Heart right ventricle (tissue), 16 donors: ENCODE measurements at regions not wholly inside any gene's neighbourhood (a gene's known extent, or its start where the extent isn't known, plus 50 kb on each side); places are given as distances from the start of the nearest gene placed in this dataset.
A peak's percentile ranks its signal among the peaks of the same experiment; 100 is the strongest.

Experiments used
- ATAC-seq, 8 donors: fragments of 200-7000 bp; cut with Tn5 transposase; one replicate each; pipeline ENCODE4 v1.9.1; 2020; ENCODE audit warnings: mild to moderate bottlenecking in 8 of 8, moderate library complexity in 8 of 8, moderate number of reproducible peaks in 1 of 8
- DNase-seq, 2 donors: peaks; one replicate each; pipeline ENCODE4 v3.0.0-alpha.2; 2020
- H3K27ac ChIP-seq, 10 donors: fragments of 200-600 bp; sonication (generic) in 2 of 10; one replicate each; pipeline versions ENCODE4 v1.5.0 to v1.8.0; 2020 to 2022; ENCODE audit warnings: mild to moderate bottlenecking in 3 of 10
- H3K27me3 ChIP-seq, 7 donors: fragments of 200-600 bp; one replicate each; pipeline ENCODE4 v1.8.0; 2021 to 2022; ENCODE audit warnings: mild to moderate bottlenecking in 2 of 7
- H3K36me3 ChIP-seq, 9 donors: fragments of 200-600 bp; sonication (generic) in 1 of 9; one replicate each; pipeline versions ENCODE4 v1.5.0 to v1.8.0; 2020 to 2022; ENCODE audit warnings: mild to moderate bottlenecking in 2 of 9
- H3K4me1 ChIP-seq, 9 donors: fragments of 200-600 bp; sonication (generic) in 1 of 9; one replicate each; pipeline versions ENCODE4 v1.5.0 to v1.8.0; 2020 to 2022; ENCODE audit warnings: mild to moderate bottlenecking in 4 of 9
- H3K4me3 ChIP-seq, 10 donors: fragments of 200-600 bp; sonication (generic) in 2 of 10; one replicate each; pipeline versions ENCODE4 v1.5.0 to v1.8.0; 2020 to 2022; ENCODE audit warnings: mild to moderate bottlenecking in 7 of 10, moderate library complexity in 2 of 10
- H3K9me3 ChIP-seq, 11 donors: fragments of 200-600 bp in 10 of 11; sonication (generic) in 2 of 11; one replicate each; pipeline versions ENCODE4 v1.5.0 to v1.8.0; 2013 to 2022; ENCODE audit warnings: mild to moderate bottlenecking in 2 of 11, control low read depth in 1 of 11, moderate library complexity in 1 of 11
- WGBS, 2 donors: extraction: QIAGEN DNeasy Blood & Tissue Kit; methylation state at CpG; one replicate each; pipeline ENCODE4 v1.1.7; 2013; ENCODE audit warnings: inconsistent platforms in 1 of 2; 5-methylcytosine and 5-hydroxymethylcytosine counted together
- intact Hi-C, 10 donors: fragments of 100-400 bp; cut with DNase I; formaldehyde crosslinking; loops; one replicate each; pipeline versions ENCODE4 v1.11.1 to v1.14.2; 2022
- TF ChIP-seq, protein P1 (sequence below), 9 donors: fragments of 200-600 bp; sonication (generic) in 2 of 9; IDR thresholded peaks; one replicate each; pipeline versions ENCODE4 v1.5.0 to v1.8.0; 2021 to 2022; ENCODE audit warnings: antibody characterized with exemption in 9 of 9, mild to moderate bottlenecking in 5 of 9, moderate library complexity in 1 of 9
- donor health status: Arrhythmogenic right ventricular cardiomyopathy.
- donor health status: ischemic (EF 13 %, LVEDD 7.1; RV severe dilation, severe dysfunction).
- donor health status: healthy with polysubstance abuse.
- donor health status: DM: no; HTN: yes; CAD: no.
- donor health status: DM: no; HTN: no; CAD: no.
- donor health status: ischemic (EF 25% LVEDD 6.9; RV normal size, moderate dysfunction).
- donor health status: ischemic (EF 25% LVEDD 5.7; RV mildly dilated, moderate dysfunction).
- donor health status: healthy.
- donor health status: DM: yes; HTN: yes; CAD: no.
- donor health status: Ischemic cardiomyopathy.
- donor health status: ischemic (EF 35%, LVEDD 5.7; RV mildly dilated, moderate dysfunction).
- donor health status: nonischemic (EF 11% LVEDD 7.7; RV severe dilation, severe dysfunction).
- donor health status: DM: yes; HTN: yes; CAD: no.
- donor health status: PGD.
- donor health status: ischemic (EF 29% LVEDD 5.4; RV normal size, mild dysfunction).
- donor health status: nonischemic (EF 23%, LVEDD 6.1; RV moderate dilation, normal function).

DNA sequence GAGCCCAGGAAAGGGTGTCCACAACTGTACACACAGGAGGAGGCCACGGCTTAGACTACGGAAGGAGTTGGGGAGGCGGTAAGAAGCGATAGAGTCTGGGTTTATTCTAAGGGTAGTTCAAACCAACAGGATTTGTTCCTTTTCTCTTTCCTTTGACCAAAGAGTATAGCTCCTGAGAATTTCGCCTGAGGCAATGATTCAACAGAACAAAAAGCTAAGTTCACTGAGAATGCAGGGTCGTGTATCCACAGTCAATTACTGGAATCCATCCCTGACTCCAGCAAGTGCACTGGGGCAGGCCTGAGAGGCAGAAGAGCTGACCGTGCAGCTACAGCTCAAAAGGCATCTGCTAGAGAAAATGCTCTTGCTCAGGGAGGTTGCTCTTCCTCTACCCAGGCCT is 140.9 kb downstream of the TFCP2L1 start:
- H3K4me1 ChIP-seq: peaks cover 0 to 12% (median 4%) of the 10 kb centered on the region in 9 donors
- intact Hi-C loops: no loop called here
- H3K27me3 ChIP-seq: no peaks in the 10 kb centered on the region
- no peak for ATAC-seq
- H3K9me3 ChIP-seq: peaks cover 0 to 15% (median 0%) of the 10 kb centered on the region in 11 donors
- no peak for DNase-seq
- no peak overlapping the region for H3K4me3 ChIP-seq
- no peak overlapping the region for H3K27ac ChIP-seq
- TF ChIP-seq, protein P1, sequence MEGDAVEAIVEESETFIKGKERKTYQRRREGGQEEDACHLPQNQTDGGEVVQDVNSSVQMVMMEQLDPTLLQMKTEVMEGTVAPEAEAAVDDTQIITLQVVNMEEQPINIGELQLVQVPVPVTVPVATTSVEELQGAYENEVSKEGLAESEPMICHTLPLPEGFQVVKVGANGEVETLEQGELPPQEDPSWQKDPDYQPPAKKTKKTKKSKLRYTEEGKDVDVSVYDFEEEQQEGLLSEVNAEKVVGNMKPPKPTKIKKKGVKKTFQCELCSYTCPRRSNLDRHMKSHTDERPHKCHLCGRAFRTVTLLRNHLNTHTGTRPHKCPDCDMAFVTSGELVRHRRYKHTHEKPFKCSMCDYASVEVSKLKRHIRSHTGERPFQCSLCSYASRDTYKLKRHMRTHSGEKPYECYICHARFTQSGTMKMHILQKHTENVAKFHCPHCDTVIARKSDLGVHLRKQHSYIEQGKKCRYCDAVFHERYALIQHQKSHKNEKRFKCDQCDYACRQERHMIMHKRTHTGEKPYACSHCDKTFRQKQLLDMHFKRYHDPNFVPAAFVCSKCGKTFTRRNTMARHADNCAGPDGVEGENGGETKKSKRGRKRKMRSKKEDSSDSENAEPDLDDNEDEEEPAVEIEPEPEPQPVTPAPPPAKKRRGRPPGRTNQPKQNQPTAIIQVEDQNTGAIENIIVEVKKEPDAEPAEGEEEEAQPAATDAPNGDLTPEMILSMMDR (IDR thresholded peaks at IDR 0.05): no peak
- WGBS, 2 donors: 85 to 91% methylated on average over 7 of the region's 7 CpGs
- H3K36me3 ChIP-seq: no peaks in the 10 kb centered on the region

DNA sequence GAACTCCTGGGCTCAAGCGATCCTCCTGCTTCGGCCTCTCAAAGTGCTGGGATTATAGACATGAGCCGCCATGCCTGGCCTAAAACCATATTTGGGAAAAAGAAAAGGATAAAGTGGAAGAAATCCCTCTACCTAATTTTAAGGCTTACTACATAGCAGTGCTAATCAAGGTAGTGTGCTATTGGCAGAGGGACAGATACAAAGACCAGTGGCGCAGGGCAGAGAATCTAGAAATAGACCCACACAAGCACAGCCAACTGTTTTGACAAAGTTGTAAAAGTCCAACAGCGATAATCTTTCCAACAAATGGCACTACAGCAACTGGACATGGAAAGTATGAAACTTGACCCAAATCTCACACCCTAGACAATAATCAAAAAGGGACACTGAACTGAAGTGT is 138.4 kb downstream of the TFCP2L1 start:
- Histone ChIP-seq H3K36me3 (no peaks in the 10 kb centered on the region), H3K4me1 (peaks cover 0 to 23% (median 6%) of the 10 kb centered on the region in 9 donors), H3K27me3 (no peaks in the 10 kb centered on the region), H3K4me3 (no peak overlapping the region), H3K27ac (peak overlapping the region in 2 of 10 donors; percentile 16 to 31), H3K9me3 (peaks cover 0 to 7% (median 0%) of the 10 kb centered on the region in 11 donors)
- TF ChIP-seq, protein P1 (IDR thresholded peaks at IDR 0.05): no peak
- 72 to 82% methylated on average over 5 of the region's 5 CpGs for WGBS, 2 donors
- intact Hi-C loops: no loop called here
- ATAC-seq (peak in 6 of 8 donors; percentile 52 to 86 (median 72)), DNase-seq (no peak)

DNA sequence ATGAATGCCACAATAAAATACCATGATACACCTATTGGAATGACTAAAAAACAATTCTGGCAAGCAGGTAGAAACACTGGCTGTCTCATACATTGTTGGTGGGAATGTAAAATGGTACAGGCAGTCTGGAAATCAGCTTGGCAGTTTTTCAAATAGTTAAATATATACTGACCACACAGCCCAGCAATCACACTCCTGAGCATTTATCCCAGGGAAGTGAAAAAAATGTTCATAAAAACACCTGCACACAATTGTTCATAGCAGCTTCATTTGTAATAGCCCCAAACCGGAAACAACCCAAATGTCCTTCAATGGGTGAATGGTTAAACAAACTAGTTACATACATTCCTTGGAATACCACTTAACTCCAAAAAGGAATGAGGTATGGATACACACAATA is 137.2 kb downstream of the TFCP2L1 start:
- H3K4me1 ChIP-seq: peaks cover 0 to 23% (median 6%) of the 10 kb centered on the region in 9 donors
- no peak for DNase-seq
- peaks cover 0 to 7% (median 0%) of the 10 kb centered on the region in 11 donors for H3K9me3 ChIP-seq
- H3K4me3 ChIP-seq: no peak overlapping the region
- intact Hi-C loops: no loop called here
- no peak for ATAC-seq
- H3K27ac ChIP-seq: no peak overlapping the region
- H3K27me3 ChIP-seq: no peaks in the 10 kb centered on the region
- 89 to 90% methylated on average over 1 of the region's 1 CpG for WGBS, 2 donors
- no peaks in the 10 kb centered on the region for H3K36me3 ChIP-seq
- TF ChIP-seq, protein P1 (IDR thresholded peaks at IDR 0.05): no peak

DNA sequence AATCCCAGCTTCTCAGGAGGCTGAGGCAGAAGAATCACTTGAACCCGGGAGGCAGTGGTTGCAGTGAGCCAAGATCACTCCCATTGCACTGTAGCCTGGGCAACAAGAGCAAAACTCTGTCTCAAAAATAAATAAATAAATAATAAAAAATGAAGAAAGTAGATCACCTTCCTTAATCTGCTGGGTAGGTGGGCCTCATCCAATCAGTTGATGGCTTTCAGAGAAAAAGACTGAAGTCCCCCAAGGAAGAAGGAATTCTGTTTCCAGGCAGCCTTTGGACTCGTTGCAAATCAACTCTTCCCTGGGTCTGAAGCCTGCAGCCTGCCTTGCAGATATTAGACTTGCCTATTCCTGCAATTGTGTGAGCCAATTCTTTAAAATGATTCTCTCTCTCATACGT is 136.5 kb downstream of the TFCP2L1 start:
- ATAC-seq: no peak
- 72% methylated on average over 3 of the region's 3 CpGs for WGBS, 2 donors
- TF ChIP-seq, protein P1 (IDR thresholded peaks at IDR 0.05): no peak
- no peak for DNase-seq
- Histone ChIP-seq H3K36me3 (no peaks in the 10 kb centered on the region), H3K4me1 (peaks cover 0 to 23% (median 6%) of the 10 kb centered on the region in 9 donors), H3K27me3 (no peaks in the 10 kb centered on the region), H3K4me3 (no peak overlapping the region), H3K9me3 (peaks cover 0 to 7% (median 0%) of the 10 kb centered on the region in 11 donors), H3K27ac (peak overlapping the region in 2 of 10 donors; percentile 29 to 55)
- intact Hi-C loops: no loop called here
